ENCODE measurements at regions not wholly inside any gene's neighbourhood (a gene's known extent, or its start where the extent isn't known, plus 50 kb on each side); places are given as distances from the start of the nearest gene placed in this dataset.
"Not testable (repeated sequence)": the region's sequence is repeated elsewhere in the genome, so short reads cannot be mapped to it uniquely, and the experiment has no call there.

- Histone ChIP-seq H3K27me3 (ENCODE audit: low read depth) (no peaks in the 10 kb centered on the region), H3K4me3 (no peak overlapping the region), H3K4me1 (no peaks in the 10 kb centered on the region), H3K9me3 (no peaks in the 10 kb centered on the region), H3K36me3 (replicated peaks) (no peaks in the 10 kb centered on the region)
- in situ Hi-C loops (cut with MboI; ENCODE audit: low sequenced_read_pairs), result no loop called here
- DNase-seq (ENCODE audit: low spot score in 2 of 2), result no peak
Measured at GRCh38 chr2:242015108-242016065, 145.9 kb downstream of the RTP5 start.

DNA sequence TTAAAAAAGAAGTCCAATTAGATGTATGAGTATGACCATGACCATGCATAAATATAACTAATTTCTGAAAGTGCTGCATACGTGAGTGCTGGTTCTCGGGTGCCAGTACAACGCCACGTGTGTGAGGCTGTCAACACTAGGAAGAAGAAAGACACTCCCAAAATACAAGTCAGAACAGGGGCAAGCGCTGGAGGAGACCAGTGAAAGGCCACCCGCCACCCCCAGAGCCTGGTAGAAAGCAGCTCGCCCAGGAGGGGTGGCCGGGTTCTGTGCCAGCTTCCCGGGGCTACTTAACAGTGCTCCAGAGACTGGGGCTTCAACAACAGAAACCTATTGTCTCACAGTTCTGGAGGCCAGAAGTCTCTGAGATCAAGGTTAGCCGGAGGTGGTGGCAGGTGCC is 147.6 kb downstream of the RTP5 start:
- H3K4me1 ChIP-seq, result no peaks in the 10 kb centered on the region
- H3K27me3 ChIP-seq (ENCODE audit: low read depth), result no peaks in the 10 kb centered on the region
- in situ Hi-C loops (cut with MboI; ENCODE audit: low sequenced_read_pairs), result no loop called here
- H3K36me3 ChIP-seq (replicated peaks), result no peaks in the 10 kb centered on the region
- H3K4me3 ChIP-seq, result no peak overlapping the region
- no peak for DNase-seq (ENCODE audit: low spot score in 2 of 2)
- H3K9me3 ChIP-seq, result no peaks in the 10 kb centered on the region

GRCh38 chr2:242018416-242018815 is 148.9 kb downstream of the RTP5 start:
- H3K27me3 ChIP-seq (ENCODE audit: low read depth); H3K36me3 ChIP-seq (replicated peaks); DNase-seq (ENCODE audit: low spot score in 2 of 2); H3K9me3 ChIP-seq; H3K4me3 ChIP-seq; in situ Hi-C loops (cut with MboI; ENCODE audit: low sequenced_read_pairs); H3K4me1 ChIP-seq: not testable (repeated sequence)

- in situ Hi-C loops (cut with MboI; ENCODE audit: low sequenced_read_pairs), result no loop called here
- H3K4me1 ChIP-seq, result no peaks in the 10 kb centered on the region
- no peaks in the 10 kb centered on the region for H3K27me3 ChIP-seq (ENCODE audit: low read depth)
- no peak overlapping the region for H3K4me3 ChIP-seq
- no peak for DNase-seq (ENCODE audit: low spot score in 2 of 2)
- H3K36me3 ChIP-seq (replicated peaks), result no peaks in the 10 kb centered on the region
- no peaks in the 10 kb centered on the region for H3K9me3 ChIP-seq
Measured at GRCh38 chr2:242019344-242019743, 149.8 kb downstream of the RTP5 start.

DNA sequence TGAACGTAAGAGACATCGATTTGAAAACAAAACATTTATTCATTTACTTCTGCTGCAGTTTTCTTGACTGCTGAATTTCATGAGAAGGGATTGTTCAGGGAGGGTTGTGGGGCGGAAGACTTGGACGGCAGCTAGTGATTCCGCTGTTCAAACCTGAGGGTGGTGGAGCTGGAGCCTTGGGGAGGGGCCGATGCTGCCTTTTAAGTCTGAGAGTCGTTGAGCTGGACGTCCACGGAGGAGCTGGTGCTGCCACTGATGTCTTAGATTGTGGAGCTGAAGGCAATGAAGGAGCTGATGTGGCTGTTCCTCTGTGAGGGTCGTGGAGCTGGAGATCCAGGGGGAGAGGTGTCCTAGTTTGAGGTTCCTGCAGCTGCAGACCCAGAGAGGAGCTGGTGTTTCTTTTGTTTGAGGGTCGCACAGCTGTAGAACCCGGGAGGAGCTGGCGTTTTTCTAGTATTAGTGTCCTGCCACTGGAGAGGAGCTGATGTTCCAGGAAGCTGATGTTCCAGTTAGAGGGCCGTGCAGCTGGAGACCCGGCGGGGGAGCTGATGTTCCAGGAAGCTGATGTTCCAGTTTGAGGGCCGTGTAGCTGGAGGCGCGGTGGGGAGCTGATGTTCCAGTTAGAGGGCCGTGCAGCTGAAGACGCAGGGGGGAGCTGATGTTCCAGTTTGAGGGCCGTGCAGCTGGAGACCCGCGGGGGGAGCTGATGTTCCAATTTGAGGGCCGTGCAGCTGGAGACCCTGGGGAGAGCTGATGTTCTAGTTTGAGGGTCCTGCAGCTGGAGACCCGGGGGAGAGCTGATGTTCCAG is 150.9 kb downstream of the RTP5 start:
- no peak overlapping the region for H3K4me3 ChIP-seq
- H3K27me3 ChIP-seq (ENCODE audit: low read depth), result no peaks in the 10 kb centered on the region
- in situ Hi-C loops (cut with MboI; ENCODE audit: low sequenced_read_pairs), result no loop called here
- H3K36me3 ChIP-seq (replicated peaks), result no peaks in the 10 kb centered on the region
- DNase-seq (ENCODE audit: low spot score in 2 of 2), result peak in 1 of 2 experiments; percentile 66
- no peaks in the 10 kb centered on the region for H3K9me3 ChIP-seq
- H3K4me1 ChIP-seq, result no peaks in the 10 kb centered on the region

DNA sequence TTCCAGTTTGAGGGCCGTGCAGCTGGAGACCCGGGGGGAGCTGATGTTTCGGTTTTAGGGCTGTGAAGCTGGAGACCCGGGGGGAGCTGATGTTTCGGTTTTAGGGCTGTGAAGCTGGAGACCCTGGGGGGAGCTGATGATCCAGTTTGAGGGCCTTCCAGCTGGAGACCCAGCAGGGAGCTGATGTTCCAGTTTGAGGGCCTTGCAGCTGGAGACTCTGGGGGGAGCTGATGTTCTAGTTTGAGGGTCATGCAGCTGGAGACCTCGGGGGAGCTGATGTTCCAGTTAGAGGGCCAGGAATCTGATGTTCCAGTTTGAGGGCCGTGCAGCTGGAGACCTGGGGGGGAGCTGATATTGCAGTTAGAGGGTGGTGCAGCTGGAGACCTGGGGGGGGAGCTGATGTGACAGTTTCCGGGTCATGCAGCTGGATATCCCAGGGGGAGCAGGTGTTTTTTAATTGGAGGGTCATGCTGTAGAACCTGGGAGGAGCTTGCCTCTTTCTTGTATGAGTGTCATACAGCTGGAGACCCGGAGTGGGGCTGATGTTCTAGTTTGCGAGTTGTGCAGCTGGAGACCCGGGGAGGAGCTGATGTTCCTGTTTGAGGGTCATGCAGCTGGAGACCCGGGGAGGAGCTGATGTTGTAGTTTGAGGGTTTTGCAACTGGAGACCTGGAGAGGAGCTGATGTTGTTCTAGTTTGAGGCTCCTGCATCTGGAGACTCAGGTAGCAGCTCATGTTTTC is 153.2 kb downstream of the RTP5 start:
- Histone ChIP-seq H3K4me1 (no peaks in the 10 kb centered on the region), H3K36me3 (replicated peaks) (no peaks in the 10 kb centered on the region), H3K27me3 (ENCODE audit: low read depth) (no peaks in the 10 kb centered on the region), H3K9me3 (no peaks in the 10 kb centered on the region), H3K4me3 (no peak overlapping the region)
- in situ Hi-C loops (cut with MboI; ENCODE audit: low sequenced_read_pairs), result no loop called here
- no peak for DNase-seq (ENCODE audit: low spot score in 2 of 2)

DNA sequence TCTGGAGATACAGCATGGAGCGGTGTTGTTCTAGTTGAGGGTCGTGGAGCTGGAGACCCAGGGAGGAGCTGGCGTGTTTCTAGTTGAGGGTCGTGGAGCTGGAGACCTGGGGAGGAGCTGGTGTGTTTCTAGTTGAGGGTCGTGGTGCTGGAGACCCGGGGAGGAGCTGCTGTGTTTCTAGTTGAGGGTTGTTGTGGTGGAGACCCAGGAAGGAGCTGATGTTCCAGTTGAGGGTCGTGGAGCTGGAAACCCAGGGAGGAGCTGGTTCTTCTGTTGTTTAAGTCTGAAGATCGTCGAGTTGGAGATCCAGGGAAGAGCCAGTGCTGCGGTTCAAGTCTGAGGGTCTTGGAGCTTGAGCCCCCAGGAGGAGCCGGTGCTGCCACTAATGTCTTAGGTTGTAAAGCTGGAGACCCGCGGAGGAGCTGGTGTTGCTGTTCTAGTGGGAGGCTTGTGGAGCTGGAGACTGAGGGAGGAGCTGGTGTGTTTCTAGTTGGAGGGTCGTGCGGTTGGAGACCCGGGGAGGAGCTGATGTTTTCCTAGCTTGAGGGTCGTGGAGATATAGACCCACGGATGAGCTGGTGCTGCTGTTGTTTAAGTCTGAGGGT is 155.3 kb downstream of the RTP5 start:
- no peaks in the 10 kb centered on the region for H3K27me3 ChIP-seq (ENCODE audit: low read depth)
- H3K4me3 ChIP-seq, result no peak overlapping the region
- in situ Hi-C loops (cut with MboI; ENCODE audit: low sequenced_read_pairs), result no loop called here
- no peaks in the 10 kb centered on the region for H3K9me3 ChIP-seq
- DNase-seq (ENCODE audit: low spot score in 2 of 2), result no peak
- H3K4me1 ChIP-seq, result no peaks in the 10 kb centered on the region
- no peaks in the 10 kb centered on the region for H3K36me3 ChIP-seq (replicated peaks)

GRCh38 chr2:242027676-242028450 is 158.3 kb downstream of the RTP5 start:
- Histone ChIP-seq H3K4me3 (no peak overlapping the region), H3K27me3 (ENCODE audit: low read depth) (no peaks in the 10 kb centered on the region), H3K4me1 (no peaks in the 10 kb centered on the region), H3K9me3 (no peaks in the 10 kb centered on the region), H3K36me3 (replicated peaks) (no peaks in the 10 kb centered on the region)
- in situ Hi-C loops (cut with MboI; ENCODE audit: low sequenced_read_pairs), result no loop called here
- DNase-seq (ENCODE audit: low spot score in 2 of 2), result peak in 1 of 2 experiments; percentile 2

GRCh38 chr2:242029422-242030225 is 160.1 kb downstream of the RTP5 start:
- H3K27me3 ChIP-seq (ENCODE audit: low read depth), result no peaks in the 10 kb centered on the region
- no peak overlapping the region for H3K4me3 ChIP-seq
- H3K4me1 ChIP-seq, result peaks cover 5% of the 10 kb centered on the region
- no peak for DNase-seq (ENCODE audit: low spot score in 2 of 2)
- H3K9me3 ChIP-seq, result no peaks in the 10 kb centered on the region
- in situ Hi-C loops (cut with MboI; ENCODE audit: low sequenced_read_pairs), result no loop called here
- H3K36me3 ChIP-seq (replicated peaks), result no peaks in the 10 kb centered on the region

DNA sequence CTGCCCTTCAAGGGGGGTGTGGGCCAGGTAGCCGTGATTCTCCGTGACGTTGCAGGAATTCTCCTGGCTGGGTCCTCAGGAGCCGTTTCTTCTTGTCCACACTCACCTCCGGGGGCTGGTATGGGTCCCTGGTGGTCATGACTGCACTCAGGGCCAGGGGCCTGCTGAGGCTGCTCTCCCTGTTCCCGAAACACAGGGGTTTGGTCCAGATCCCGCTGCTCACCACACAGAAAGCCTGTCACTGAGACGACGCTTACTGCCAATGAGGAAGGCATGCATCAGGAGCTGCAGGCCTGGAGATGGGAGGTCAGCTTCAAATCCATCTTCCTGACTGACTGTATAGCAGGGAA is 160.7 kb downstream of the RTP5 start:
- peak in 1 of 2 experiments; percentile 3 for DNase-seq (ENCODE audit: low spot score in 2 of 2)
- H3K4me3 ChIP-seq, result no peak overlapping the region
- H3K36me3 ChIP-seq (replicated peaks), result no peaks in the 10 kb centered on the region
- no peaks in the 10 kb centered on the region for H3K27me3 ChIP-seq (ENCODE audit: low read depth)
- H3K9me3 ChIP-seq, result no peaks in the 10 kb centered on the region
- peaks cover 7% of the 10 kb centered on the region for H3K4me1 ChIP-seq
- in situ Hi-C loops (cut with MboI; ENCODE audit: low sequenced_read_pairs), result no loop called here

DNA sequence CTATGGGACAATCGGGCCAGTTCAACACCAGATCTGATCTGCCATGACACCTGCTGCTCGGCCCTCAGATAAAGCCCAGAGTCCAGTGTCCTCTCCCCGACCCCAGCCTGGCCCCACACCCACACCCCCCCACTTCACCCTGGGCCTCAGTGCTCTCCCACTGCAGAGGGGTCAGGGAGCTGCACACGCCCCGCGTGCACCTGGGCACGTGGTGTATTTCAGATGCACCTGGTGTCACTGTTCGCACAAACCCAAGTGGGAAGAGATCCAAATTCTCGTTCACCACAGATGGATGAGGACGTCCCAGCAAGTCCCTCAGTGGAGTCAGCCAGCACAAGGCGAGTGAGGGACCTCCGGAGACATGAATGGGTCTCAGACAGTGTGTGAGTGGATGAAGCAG is 161.3 kb downstream of the RTP5 start:
- DNase-seq (ENCODE audit: low spot score in 2 of 2), result no peak
- Histone ChIP-seq H3K36me3 (replicated peaks) (no peaks in the 10 kb centered on the region), H3K27me3 (ENCODE audit: low read depth) (no peaks in the 10 kb centered on the region), H3K4me3 (no peak overlapping the region), H3K4me1 (peaks cover 7% of the 10 kb centered on the region), H3K9me3 (no peaks in the 10 kb centered on the region)
- in situ Hi-C loops (cut with MboI; ENCODE audit: low sequenced_read_pairs), result no loop called here

DNA sequence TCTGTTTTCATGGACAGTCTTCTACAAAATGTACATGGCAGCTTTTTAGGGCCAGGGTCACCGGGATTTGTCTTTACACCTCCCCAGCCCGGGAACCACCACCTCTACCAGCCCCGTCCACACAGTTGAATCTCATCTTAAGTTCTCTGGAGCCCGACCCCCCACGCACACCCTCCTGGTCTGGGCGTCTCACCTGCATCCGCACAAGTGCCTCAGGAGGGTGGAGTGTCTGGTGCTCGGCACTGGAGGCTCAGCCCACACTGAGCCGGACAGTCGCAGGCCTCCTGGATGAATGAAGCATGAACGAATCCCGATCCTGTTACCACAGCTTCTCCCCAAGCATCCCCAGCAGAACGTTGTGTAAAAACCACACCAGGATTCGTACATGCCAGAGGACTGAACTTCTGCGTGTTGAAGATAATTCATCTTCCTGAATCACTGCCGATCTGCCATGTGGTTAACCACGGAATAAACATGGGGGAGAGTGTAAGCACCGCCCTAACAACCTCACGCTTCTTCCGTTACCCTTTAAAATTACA is 162.0 kb downstream of the RTP5 start:
- Histone ChIP-seq H3K9me3 (no peaks in the 10 kb centered on the region), H3K27me3 (ENCODE audit: low read depth) (no peaks in the 10 kb centered on the region), H3K36me3 (replicated peaks) (no peaks in the 10 kb centered on the region), H3K4me3 (no peak overlapping the region), H3K4me1 (peaks cover 7% of the 10 kb centered on the region)
- peak in 1 of 2 experiments; percentile 2 for DNase-seq (ENCODE audit: low spot score in 2 of 2)
- in situ Hi-C loops (cut with MboI; ENCODE audit: low sequenced_read_pairs), result no loop called here

All from HAP-1 (cell line).